A673 (cell line): ENCODE measurements at regions not wholly inside any gene's neighbourhood (a gene's known extent, or its start where the extent isn't known, plus 50 kb on each side); places are given as distances from the start of the nearest gene placed in this dataset.

Experiments
- BruUV-seq: library from RNA; stranded (reverse); fragments of 400-500 nt; replicated peaks from 2 replicates; lab custom pipeline; 2021; lab: Mats Ljungman, UMichigan
- CTCF ChIA-PET: fragments of 300-600 bp; sonication (Branson Sonifier 250); formaldehyde crosslinking; loops from one replicate; lab custom pipeline; 2022; ENCODE audit warnings: antibody characterized with exemption; lab: Charles Lee
- POLR2A ChIA-PET: fragments of 300-600 bp; sonication (Branson Sonifier 250); formaldehyde crosslinking; loops from one replicate; lab custom pipeline; 2022; ENCODE audit warnings: antibody characterized with exemption; ENCODE audit not compliant: low non-redundant PET; lab: Charles Lee
- DNase-seq: peaks from one replicate; pipeline ENCODE4 v3.0.0-alpha.2; 2015; ENCODE audit warnings: low spot score
- H3K27ac ChIP-seq: fragments of 200-600 bp; sonication (generic); 2 replicates; pipeline ENCODE4 v1.5.1; 2016; ENCODE audit warnings: mixed run types, low read depth, mild to moderate bottlenecking, mixed read lengths, antibody characterized with exemption, low read length; ENCODE audit not compliant: poor library complexity, severe bottlenecking
- H3K27me3 ChIP-seq: fragments of 200-600 bp; sonication (generic); replicated peaks from 2 replicates; pipeline ENCODE4 v1.6.1; 2017; ENCODE audit warnings: mixed run types, low read depth, mild to moderate bottlenecking, mixed read lengths, antibody characterized with exemption, low read length; ENCODE audit not compliant: insufficient read depth, poor library complexity
- H3K36me3 ChIP-seq: fragments of 200-600 bp; sonication (generic); 2 replicates; pipeline ENCODE4 v1.6.1; 2016; ENCODE audit warnings: mixed run types, mild to moderate bottlenecking, mixed read lengths, antibody characterized with exemption, low read length; ENCODE audit not compliant: insufficient read depth, poor library complexity, severe bottlenecking
- H3K4me1 ChIP-seq: fragments of 200-600 bp; sonication (generic); 2 replicates; pipeline ENCODE4 v1.6.1; 2017; ENCODE audit warnings: mixed run types, mild to moderate bottlenecking, mixed read lengths, antibody characterized with exemption, low read length; ENCODE audit not compliant: insufficient read depth, poor library complexity, severe bottlenecking
- H3K4me3 ChIP-seq: fragments of 200-600 bp; sonication (generic); 2 replicates; pipeline ENCODE4 v1.5.1; 2016; ENCODE audit warnings: low read depth, mixed run types, mild to moderate bottlenecking, mixed read lengths, low read length; ENCODE audit not compliant: poor library complexity, severe bottlenecking
- H3K9me3 ChIP-seq: fragments of 200-600 bp; sonication (generic); 2 replicates; pipeline ENCODE4 v1.6.1; 2016; ENCODE audit warnings: mixed run types, low read depth, mild to moderate bottlenecking, mixed read lengths, antibody characterized with exemption, low read length; ENCODE audit not compliant: poor library complexity, severe bottlenecking
- EZH2 ChIP-seq: fragments of 200-600 bp; sonication (generic); IDR thresholded peaks from 2 replicates; pipeline ENCODE4 v1.6.1; 2017; ENCODE audit warnings: borderline replicate concordance, low read depth, mild to moderate bottlenecking, mixed read lengths, antibody characterized with exemption, low read length; ENCODE audit not compliant: poor library complexity, severe bottlenecking
- intact Hi-C: fragments of 100-400 bp; cut with micrococcal nuclease; formaldehyde crosslinking; loops from one replicate; pipeline ENCODE4 v1.10.0; 2022; ENCODE audit not compliant: unreplicated experiment
- TF ChIP-seq, protein P1 (sequence below): fragments of 300-800, 200-600 bp; sonication (generic); conservative IDR thresholded peaks from 2 replicates; pipeline ENCODE4 v1.5.1; 2017; ENCODE audit warnings: low read depth, mild to moderate bottlenecking, antibody characterized with exemption, low read length, moderate library complexity, mixed read lengths

DNA sequence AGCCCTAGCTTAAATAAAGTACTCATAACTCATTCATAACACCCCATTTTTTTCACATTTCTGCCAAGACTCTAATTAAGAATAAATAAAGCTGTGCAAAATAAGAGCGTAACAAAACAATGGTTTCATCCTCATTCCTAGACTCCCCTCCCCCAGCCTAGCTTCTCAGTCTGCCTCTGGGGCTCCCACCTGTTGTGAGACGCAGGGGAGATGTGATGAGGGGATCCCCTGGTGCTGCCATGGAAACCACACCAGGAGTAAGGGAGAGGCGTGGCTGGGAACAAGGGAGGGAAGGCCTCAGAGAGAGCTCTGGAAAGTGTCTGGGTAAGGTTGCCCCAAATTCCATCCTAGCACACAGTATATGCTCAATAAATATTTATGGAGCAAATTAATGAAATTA lies 93.3 kb upstream of the USP29 start:
- DNase-seq, result no peak
- H3K4me1 ChIP-seq, result no peaks in the 10 kb centered on the region
- POLR2A ChIA-PET, result no interaction called here
- no peak for TF ChIP-seq EZH2
- TF ChIP-seq, protein P1, sequence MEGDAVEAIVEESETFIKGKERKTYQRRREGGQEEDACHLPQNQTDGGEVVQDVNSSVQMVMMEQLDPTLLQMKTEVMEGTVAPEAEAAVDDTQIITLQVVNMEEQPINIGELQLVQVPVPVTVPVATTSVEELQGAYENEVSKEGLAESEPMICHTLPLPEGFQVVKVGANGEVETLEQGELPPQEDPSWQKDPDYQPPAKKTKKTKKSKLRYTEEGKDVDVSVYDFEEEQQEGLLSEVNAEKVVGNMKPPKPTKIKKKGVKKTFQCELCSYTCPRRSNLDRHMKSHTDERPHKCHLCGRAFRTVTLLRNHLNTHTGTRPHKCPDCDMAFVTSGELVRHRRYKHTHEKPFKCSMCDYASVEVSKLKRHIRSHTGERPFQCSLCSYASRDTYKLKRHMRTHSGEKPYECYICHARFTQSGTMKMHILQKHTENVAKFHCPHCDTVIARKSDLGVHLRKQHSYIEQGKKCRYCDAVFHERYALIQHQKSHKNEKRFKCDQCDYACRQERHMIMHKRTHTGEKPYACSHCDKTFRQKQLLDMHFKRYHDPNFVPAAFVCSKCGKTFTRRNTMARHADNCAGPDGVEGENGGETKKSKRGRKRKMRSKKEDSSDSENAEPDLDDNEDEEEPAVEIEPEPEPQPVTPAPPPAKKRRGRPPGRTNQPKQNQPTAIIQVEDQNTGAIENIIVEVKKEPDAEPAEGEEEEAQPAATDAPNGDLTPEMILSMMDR, result no peak
- intact Hi-C loops, result no loop called here
- peaks cover 4% of the 10 kb centered on the region for H3K9me3 ChIP-seq
- H3K36me3 ChIP-seq, result no peaks in the 10 kb centered on the region
- BruUV-seq, result no TSS peak
- no peaks in the 10 kb centered on the region for H3K27me3 ChIP-seq
- CTCF ChIA-PET, result no interaction called here
- no peak overlapping the region for H3K27ac ChIP-seq
- no peak overlapping the region for H3K4me3 ChIP-seq

DNA sequence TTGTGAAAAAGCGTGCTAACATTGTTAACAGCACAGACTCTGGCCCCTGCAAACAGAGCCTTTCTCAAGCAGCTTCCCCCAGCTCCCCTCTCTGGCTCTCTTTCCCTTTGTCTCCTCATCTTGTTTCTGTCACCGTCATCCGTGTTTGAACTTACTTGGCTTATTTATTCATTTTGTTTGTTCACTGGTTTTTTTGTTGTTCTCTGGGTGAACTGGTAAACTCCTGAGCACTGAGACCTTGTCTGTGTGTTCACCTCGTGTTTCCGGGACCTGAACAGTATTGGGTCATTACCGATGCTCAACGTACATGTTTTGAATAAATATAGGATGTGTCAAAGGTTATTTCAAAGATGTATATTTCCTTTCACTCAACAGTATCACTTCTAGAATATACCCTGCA lies 92.4 kb upstream of the USP29 start:
- BruUV-seq, result no TSS peak

DNA sequence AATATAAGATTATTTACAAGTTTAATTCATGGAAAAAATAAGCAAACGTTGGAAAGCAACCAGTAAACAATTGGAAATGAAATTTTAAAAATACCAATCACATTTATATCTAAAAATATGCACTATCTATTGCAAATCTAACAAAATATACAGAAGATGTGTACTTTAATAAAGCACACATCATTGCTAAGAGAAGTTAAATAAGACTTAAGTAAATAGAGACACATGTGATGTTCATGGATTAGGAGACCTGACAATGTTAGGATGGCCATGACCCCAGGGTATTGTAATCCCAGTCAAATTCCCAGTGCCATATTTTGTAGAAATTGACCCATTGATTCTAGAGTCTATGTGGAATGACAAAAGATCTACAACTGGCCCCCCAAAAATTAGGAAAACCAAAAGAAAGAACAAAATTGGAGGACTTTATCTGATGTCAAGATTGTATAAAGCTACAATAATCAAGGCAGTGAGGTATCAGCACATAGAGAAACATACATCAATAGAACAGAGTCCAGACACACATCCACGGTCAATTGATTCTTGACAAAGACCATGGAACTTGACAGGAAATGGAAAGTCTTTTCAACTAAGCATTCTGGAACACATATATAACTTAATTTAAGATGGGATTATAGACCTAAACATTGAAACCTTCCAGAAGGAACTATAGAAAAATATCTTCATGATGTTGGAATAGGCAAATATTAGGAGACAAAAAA lies 90.8 kb upstream of the USP29 start:
- H3K36me3 ChIP-seq, result no peaks in the 10 kb centered on the region
- intact Hi-C loops, result no loop called here
- H3K27me3 ChIP-seq, result no peaks in the 10 kb centered on the region
- no peak overlapping the region for H3K27ac ChIP-seq
- TF ChIP-seq, protein P1, result no peak
- no peak for TF ChIP-seq EZH2
- POLR2A ChIA-PET, result no interaction called here
- H3K4me3 ChIP-seq, result no peak overlapping the region
- no peaks in the 10 kb centered on the region for H3K4me1 ChIP-seq
- peaks cover 4% of the 10 kb centered on the region for H3K9me3 ChIP-seq
- BruUV-seq, result no TSS peak
- CTCF ChIA-PET, result no interaction called here
- no peak for DNase-seq

More for the DNA sequence above, 92.4 kb upstream of the USP29 start:
- Histone ChIP-seq H3K4me3 (no peak overlapping the region), H3K9me3 (peaks cover 4% of the 10 kb centered on the region), H3K36me3 (no peaks in the 10 kb centered on the region), H3K27ac (no peak overlapping the region), H3K27me3 (no peaks in the 10 kb centered on the region), H3K4me1 (no peaks in the 10 kb centered on the region)
- ChIA-PET CTCF (no interaction called here), POLR2A (no interaction called here)
- intact Hi-C loops, result no loop called here
- no peak for TF ChIP-seq EZH2
- TF ChIP-seq, protein P1, result no peak
- no peak for DNase-seq
